IPS-18c (cell line): ENCODE measurements at regions not wholly inside any gene's neighbourhood (a gene's known extent, or its start where the extent isn't known, plus 50 kb on each side); places are given as distances from the start of the nearest gene placed in this dataset.

Experiments
- H3K4me3 ChIP-seq: 2 replicates; pipeline ENCODE4 v1.7.0; 2013; ENCODE audit warnings: low read depth, mild to moderate bottlenecking, low read length, moderate library complexity; ENCODE audit not compliant: insufficient read depth
- H3K9me3 ChIP-seq: one replicate; pipeline ENCODE4 v1.6.1; 2013; ENCODE audit warnings: mild to moderate bottlenecking, low read length, moderate library complexity; ENCODE audit not compliant: control insufficient read depth, insufficient read depth

DNA sequence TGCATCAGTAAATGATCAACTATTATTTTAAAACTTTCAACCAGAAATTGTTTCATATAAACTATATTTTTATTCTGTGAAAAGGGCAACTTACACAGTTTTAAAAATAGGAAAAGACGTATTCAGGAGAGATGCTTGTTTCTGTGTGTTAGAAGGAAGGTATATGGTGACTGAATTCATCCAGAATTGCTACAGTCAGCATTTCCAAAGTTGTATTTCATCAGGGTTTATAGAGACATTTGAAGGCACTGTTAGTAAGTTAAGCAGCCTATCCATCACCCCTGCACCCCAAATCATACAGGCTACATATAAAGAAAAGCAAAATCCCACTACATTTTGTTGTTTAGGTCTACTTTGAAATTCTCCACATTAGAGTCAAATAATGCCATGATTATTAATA lies 716.0 kb downstream of the KCTD16 start:
- H3K9me3 ChIP-seq, result no peaks in the 10 kb centered on the region
- no peak overlapping the region for H3K4me3 ChIP-seq

DNA sequence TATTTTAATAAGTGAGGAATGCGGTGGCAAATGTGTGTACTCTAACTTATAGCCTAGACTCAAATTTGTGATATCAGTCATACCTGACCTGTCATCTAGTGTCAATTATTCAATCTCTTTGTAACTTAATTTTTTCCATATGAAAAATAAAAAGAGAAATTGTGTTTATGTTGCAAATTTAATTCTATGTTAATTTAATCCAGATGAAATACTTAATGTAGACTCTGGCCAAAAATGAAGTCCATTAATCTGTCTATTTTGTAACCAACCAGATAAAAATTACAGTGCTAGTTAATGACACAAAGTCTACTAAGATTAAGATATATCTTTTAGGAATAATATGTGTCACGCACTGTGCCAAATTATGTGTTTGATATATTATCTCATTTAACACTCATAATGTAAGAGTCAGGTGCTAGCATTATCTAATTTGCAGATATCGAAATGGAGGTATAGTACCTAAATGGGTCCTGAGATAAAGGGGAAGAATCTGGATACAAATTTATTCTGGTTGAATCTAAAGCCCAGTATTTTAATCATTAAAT lies 712.1 kb downstream of the KCTD16 start:
- Histone ChIP-seq H3K9me3 (no peaks in the 10 kb centered on the region), H3K4me3 (no peak overlapping the region)

DNA sequence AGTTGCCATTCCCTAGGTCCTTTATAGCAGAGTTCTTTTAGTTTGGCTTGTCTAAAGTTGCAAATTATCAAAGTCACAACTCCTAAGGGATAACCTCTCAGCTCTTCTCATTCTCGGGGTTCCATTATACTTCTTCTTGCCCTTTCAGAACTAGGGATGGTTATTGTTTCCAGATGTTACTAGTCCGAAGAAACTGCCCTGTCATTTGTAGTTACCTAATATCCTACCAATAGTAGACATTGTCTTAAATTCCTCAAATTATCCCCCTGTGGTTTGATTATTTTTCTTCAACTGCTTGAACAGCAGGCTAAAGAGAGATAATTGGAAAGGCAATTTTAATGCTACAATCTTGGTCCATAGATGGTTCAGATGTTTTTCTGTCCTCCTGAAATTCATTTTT lies 709.8 kb downstream of the KCTD16 start:
- Histone ChIP-seq H3K9me3 (no peaks in the 10 kb centered on the region), H3K4me3 (no peak overlapping the region)

DNA sequence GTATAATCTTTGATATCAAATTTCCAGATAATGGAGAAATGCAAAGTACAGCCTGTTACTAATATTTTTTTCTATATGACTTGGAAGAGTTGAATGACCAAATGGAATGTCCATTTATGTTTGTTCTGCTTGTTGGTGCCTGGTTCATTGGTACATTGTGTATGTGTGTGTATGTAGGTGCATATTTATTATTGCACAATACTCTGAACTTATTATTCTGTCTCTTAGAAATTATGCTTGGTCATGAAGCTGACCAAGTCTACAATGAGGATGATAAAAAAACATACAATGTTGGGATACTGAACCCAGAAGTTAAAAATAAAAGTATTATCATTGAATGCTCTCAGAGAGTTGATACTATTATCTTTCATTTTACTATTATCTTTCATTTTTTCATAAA lies 706.3 kb downstream of the KCTD16 start:
- no peak overlapping the region for H3K4me3 ChIP-seq

DNA sequence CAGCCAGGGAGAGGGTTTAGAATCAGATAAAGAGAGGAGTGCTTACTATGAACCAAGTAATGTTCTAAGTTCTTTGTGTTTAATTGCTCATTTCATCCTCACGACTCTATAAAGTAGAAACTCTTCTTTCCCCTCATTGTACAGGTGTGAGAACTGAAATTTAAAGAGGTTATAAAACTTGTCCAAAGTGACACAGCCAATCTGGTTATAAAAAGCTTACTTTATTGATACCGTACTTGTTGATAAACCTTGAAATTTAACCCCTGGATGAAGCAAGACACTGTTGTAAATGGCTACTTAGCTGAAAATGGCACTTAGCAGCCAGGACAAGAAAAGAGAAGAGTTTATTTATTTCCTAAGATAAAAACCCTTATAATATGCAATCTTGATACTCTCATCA lies 702.4 kb downstream of the KCTD16 start:
- Histone ChIP-seq H3K4me3 (no peak overlapping the region), H3K9me3 (no peaks in the 10 kb centered on the region)

More for the DNA sequence above, 706.3 kb downstream of the KCTD16 start:
- no peaks in the 10 kb centered on the region for H3K9me3 ChIP-seq

DNA sequence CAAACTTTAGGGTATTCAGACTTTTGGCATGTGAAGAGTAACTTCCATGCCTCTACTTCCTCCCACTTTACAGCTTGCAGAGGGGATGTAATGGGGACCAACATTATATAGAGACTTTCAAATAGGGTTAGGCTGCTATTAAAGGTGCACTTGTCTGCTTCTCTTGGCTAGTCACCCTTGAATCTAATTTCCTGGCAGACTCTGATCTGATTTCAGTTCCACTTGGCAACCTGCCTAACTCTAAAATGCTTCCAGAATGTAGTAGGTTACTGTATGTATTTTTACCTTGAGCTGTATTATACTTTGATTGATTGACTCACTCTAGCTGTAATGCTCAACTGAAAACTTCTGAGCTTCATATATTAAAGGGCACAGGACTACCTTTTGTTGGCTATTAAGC lies 693.4 kb downstream of the KCTD16 start:
- H3K9me3 ChIP-seq, result no peaks in the 10 kb centered on the region
- no peak overlapping the region for H3K4me3 ChIP-seq

DNA sequence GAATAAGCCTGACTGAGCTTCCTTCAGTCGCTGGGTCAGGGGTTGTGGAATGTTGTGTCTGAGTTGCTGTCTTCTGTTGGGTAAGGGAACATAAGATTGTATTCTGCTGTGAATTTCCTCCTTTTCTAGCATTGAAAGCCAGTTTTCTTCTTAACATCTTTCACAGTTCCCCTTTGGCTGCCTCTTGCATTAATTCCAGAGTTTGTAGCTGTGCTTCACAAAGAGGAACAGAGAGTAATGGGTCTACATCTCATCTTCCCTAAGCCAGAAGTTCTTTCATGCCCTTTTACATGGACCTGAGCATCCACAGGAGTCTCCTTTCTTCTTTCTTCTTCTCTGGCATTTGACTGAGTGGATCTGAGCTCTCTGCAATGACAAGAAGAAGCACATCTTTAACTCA lies 686.8 kb downstream of the KCTD16 start:
- H3K9me3 ChIP-seq, result no peaks in the 10 kb centered on the region

DNA sequence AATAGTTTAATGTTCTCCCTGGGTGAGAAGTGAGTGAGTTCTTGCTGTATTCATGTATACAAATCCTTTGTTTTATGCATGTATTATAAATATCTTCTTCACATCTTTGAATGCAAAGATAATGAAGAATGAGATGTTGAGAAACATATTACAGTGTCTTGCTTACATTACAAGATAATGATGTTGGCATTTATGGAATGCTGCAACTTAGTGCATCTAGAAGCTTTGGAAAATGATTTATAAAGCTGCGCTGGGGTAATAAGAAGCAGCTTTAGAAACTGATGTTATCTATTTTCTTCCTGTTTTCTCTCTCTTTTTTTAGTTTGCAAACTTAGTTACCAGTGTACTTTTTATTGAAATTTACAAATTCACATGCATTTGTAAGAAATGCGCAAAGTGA lies 673.4 kb downstream of the KCTD16 start:
- H3K4me3 ChIP-seq, result no peak overlapping the region
- no peaks in the 10 kb centered on the region for H3K9me3 ChIP-seq

More for the DNA sequence above, 686.8 kb downstream of the KCTD16 start:
- no peak overlapping the region for H3K4me3 ChIP-seq

DNA sequence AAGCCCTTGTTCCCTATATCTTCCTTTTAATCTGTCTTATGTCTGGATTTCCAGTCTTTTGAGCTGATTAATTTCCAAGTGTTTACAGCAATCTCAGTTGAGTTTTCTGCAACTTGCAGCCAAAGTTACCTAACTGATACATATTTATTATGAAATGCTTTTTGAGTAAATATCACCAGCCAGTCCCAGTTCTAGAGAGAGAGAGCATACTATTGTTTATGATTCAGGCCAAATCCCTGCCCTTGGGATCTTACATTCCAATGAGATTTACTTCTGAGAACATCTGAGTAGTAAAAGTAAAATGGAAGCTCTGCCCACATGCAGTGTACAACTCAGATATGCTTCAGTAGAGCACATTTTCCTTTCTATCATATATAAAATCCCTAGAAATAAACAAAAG lies 661.7 kb downstream of the KCTD16 start:
- H3K9me3 ChIP-seq, result peaks cover 2% of the 10 kb centered on the region
- H3K4me3 ChIP-seq, result no peak overlapping the region

- H3K4me3 ChIP-seq, result no peak overlapping the region
Measured at GRCh38 chr5:144831650-144832049, 661.0 kb downstream of the KCTD16 start.

GRCh38 chr5:144822503-144822902 lies 651.8 kb downstream of the KCTD16 start:
- no peak overlapping the region for H3K4me3 ChIP-seq
- H3K9me3 ChIP-seq, result no peaks in the 10 kb centered on the region

More at GRCh38 chr5:144831650-144832049, 661.0 kb downstream of the KCTD16 start:
- H3K9me3 ChIP-seq, result peaks cover 2% of the 10 kb centered on the region

DNA sequence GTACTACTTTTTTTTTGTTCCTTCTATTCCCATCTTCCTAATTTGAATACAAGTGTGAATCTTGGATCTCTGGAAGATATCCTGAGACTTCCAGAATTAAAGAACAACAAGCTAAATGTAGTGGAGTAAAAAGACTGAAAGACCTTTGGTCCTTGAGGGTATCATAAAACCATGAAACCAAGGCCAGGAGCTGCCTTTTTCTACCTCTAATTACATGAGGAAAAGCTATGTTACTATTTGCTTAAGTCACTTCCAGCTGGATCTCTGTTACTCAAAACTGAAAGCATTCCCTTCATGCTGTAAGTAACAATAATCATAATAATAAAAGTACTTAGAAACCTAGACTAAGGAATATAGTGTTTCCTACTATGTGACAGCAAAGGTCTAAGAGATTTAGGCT lies 649.6 kb downstream of the KCTD16 start:
- H3K9me3 ChIP-seq, result no peaks in the 10 kb centered on the region
- H3K4me3 ChIP-seq, result no peak overlapping the region

DNA sequence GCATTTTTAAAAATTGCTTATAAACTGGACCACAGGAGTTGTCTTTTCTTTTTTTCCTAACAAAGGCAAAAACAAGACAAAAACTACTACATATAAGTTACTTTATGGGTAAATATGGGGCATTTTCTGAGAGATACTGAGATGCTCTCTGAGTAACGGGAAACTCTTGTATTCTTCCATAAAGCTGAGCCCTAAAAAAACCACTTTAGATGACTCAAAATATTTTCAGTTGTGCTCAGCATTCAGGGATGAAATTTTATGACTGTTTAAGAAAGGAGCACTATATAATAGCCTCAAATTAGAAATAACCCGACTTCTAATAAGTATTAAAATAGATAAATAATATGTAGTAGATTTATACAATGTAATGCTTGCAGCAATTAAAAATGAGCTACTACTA lies 644.5 kb downstream of the KCTD16 start:
- H3K9me3 ChIP-seq, result no peaks in the 10 kb centered on the region

DNA sequence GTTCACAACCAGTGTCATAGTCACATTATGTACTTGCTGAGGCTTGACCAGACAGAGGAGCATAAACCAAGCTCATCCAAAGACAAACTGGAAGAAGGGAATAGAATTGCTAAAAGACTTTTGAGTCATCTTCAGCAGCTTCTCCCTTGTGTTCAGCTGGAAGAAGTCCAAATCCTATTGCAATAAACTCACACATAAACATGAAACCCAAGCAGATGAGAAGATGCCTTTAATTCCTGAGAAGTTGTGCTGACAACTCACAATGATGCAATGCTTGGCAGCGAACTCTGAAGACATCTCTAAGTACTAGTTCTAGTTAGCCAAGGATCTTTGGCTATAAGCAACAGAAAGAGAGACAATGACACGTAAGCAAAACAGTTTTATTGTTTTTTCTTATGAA lies 642.1 kb downstream of the KCTD16 start:
- Histone ChIP-seq H3K9me3 (no peaks in the 10 kb centered on the region), H3K4me3 (no peak overlapping the region)

More for the DNA sequence above, 644.5 kb downstream of the KCTD16 start:
- H3K4me3 ChIP-seq, result no peak overlapping the region

DNA sequence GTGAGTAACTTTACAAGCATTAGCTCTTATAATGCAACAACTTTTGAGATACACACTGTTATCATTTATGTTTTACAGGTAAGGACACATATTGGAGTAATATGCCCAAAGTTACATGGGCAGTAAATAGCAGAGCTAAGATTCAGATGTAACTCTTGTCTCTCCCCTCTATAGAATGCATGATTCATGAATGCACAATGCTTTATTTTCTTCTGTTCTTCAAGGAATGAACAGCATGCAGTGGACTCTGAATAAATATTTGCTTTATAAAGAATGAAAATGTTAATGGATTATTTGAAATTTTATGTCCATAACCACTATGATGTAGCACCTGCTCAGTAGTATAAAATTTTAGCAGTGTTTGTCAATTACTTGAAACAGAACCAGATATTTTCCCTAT lies 629.5 kb downstream of the KCTD16 start:
- Histone ChIP-seq H3K4me3 (no peak overlapping the region), H3K9me3 (no peaks in the 10 kb centered on the region)

DNA sequence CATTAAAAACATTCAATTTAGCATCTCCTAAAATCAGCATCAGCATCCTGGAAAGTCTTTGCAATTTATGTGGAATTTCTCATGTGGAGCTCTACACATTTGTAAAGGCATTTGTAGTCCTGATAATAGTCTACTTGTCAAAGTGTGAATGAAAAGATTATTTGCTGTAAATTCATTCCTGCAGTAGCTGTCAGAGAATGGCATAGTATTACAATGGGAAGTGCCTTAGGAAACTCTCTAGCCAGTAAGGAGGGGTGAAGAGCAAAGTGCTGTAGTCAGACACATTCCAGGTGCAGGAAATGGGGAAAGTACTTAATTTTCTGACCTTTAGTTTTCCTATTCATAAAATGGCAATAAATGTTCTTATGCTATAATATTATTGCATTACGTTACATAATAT lies 627.9 kb downstream of the KCTD16 start:
- Histone ChIP-seq H3K9me3 (no peaks in the 10 kb centered on the region), H3K4me3 (no peak overlapping the region)

DNA sequence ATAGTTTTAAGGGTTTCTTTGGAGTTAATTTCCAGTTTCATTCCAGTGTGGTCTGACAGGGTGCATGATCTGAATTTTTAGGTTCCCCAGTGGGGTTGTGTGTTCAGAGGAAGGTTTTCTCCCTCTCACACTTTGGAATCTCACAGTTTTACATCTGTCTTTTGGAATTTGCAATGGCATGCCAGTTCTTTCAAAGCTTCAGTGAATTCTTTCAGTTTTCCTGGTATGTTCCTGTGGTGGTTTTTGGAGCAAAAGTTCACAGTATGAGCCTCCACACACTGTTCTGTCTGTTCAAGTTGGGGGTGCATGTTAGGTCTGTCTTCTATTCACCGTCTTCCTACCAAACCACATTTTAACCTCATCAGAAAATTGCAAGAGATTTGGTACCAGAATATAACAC lies 624.2 kb downstream of the KCTD16 start:
- H3K9me3 ChIP-seq, result no peaks in the 10 kb centered on the region
- H3K4me3 ChIP-seq, result no peak overlapping the region

DNA sequence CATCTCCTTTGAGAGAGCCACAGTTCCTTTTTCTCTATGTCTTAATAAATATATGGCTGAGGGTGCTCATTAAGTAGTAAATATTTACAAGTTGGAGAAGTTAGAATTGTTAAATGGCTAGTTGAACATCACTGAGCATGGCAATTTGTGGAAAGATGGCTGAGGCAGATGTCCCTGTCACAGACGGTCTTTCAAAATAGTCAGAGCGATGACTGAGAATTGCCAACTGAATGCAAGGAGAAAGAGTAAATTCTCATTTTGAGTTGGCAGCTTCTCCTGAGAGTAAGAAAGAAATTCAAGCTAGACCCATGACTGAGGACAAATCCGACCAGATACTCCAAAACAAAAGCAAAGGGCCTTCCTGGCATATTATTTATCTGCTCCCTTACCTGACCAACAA lies 617.9 kb downstream of the KCTD16 start:
- Histone ChIP-seq H3K9me3 (no peaks in the 10 kb centered on the region), H3K4me3 (no peak overlapping the region)

DNA sequence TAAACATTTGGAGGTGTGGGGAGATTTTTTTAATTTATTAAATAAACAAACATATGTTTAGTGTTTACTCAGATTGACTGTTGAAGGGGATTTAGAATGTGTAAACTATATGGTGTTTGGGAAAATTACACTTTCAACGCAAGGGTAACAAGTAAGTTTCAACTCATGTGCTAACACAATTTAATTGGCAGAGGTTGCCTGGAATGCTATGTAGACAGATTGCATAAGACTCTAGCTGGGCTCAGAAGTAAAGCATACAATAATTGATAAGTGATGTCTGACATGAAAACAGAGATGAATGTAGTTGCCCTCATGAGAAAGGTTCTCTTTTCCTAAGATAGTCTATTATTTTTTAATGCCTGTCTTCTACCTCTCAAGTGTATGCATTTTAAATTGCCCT lies 617.4 kb downstream of the KCTD16 start:
- no peak overlapping the region for H3K4me3 ChIP-seq
- no peaks in the 10 kb centered on the region for H3K9me3 ChIP-seq
